Natural killer cell (primary cell): ENCODE measurements at regions not wholly inside any gene's neighbourhood (a gene's known extent, or its start where the extent isn't known, plus 50 kb on each side); places are given as distances from the start of the nearest gene placed in this dataset.

Experiments
- ATAC-seq, 3 donors: fragments of 150-1000 bp in 2 of 3; fragments of 200-7000 bp in 1 of 3; cut with Tn5 transposase; 1 replicate in 1 of 3; 2 replicates in 2 of 3; pipeline ENCODE4 v1.10.0; 2021; ENCODE audit warnings: mild to moderate bottlenecking in 2 of 3, moderate library complexity in 2 of 3
- DNase-seq, 2 donors: peaks; one replicate each; pipeline versions ENCODE4 v3.0.0 to v3.0.0-alpha.2; 2013 to 2021; ENCODE audit warnings: mixed read lengths in 1 of 2
- H3K27ac ChIP-seq: one replicate; pipeline ENCODE4 v1.5.1; 2013; ENCODE audit warnings: mild to moderate bottlenecking, low read length
- H3K27me3 ChIP-seq: one replicate; pipeline ENCODE4 v1.6.1; 2013; ENCODE audit warnings: low read length; ENCODE audit not compliant: control insufficient read depth, insufficient read depth
- H3K36me3 ChIP-seq: one replicate; pipeline ENCODE4 v1.6.1; 2013; ENCODE audit warnings: low read length; ENCODE audit not compliant: control insufficient read depth, insufficient read depth
- H3K4me1 ChIP-seq: one replicate; pipeline ENCODE4 v1.6.1; 2013; ENCODE audit warnings: low read length; ENCODE audit not compliant: control insufficient read depth, insufficient read depth
- H3K4me3 ChIP-seq: one replicate; pipeline ENCODE4 v1.5.1; 2013; ENCODE audit warnings: low read length
- H3K9me3 ChIP-seq: one replicate; pipeline ENCODE4 v1.6.1; 2013; ENCODE audit warnings: low read length; ENCODE audit not compliant: control insufficient read depth, insufficient read depth
- H3K27ac Mint-ChIP-seq, 2 donors: one replicate each; pipeline ENCODE4 v1.8.0; 2022; ENCODE audit warnings: mild to moderate bottlenecking in 2 of 2, mixed read lengths in 2 of 2, moderate library complexity in 1 of 2
- H3K27me3 Mint-ChIP-seq, 2 donors: one replicate each; pipeline ENCODE4 v1.8.0; 2022; ENCODE audit warnings: low read depth in 2 of 2, mixed read lengths in 2 of 2
- H3K36me3 Mint-ChIP-seq: one replicate; pipeline ENCODE4 v1.8.0; 2022; ENCODE audit warnings: mixed read lengths
- H3K4me1 Mint-ChIP-seq, 2 donors: one replicate each; pipeline ENCODE4 v1.8.0; 2022; ENCODE audit warnings: mixed read lengths in 2 of 2
- H3K4me3 Mint-ChIP-seq: one replicate; pipeline ENCODE4 v1.8.0; 2022; ENCODE audit warnings: mild to moderate bottlenecking, moderate library complexity, mixed read lengths
- H3K9me3 Mint-ChIP-seq, 2 donors: one replicate each; pipeline ENCODE4 v1.8.0; 2022; ENCODE audit warnings: mixed read lengths in 2 of 2
- CTCF ChIP-seq: fragments of 200-600 bp; IDR thresholded peaks from one replicate; pipeline ENCODE4 v1.8.0; 2022; ENCODE audit warnings: antibody characterized with exemption
- WGBS: methylation state at CpG from one replicate; pipeline ENCODE4 v1.1.7; 2013; ENCODE audit warnings: missing lambda C conversion rate; ENCODE audit not compliant: insufficient coverage; 5-methylcytosine and 5-hydroxymethylcytosine counted together
- intact Hi-C: fragments of 100-400 bp; cut with micrococcal nuclease; formaldehyde crosslinking; loops from one replicate; pipeline ENCODE4 v1.14.2; 2022

- H3K4me1 ChIP-seq, result peaks cover 5% of the 10 kb centered on the region
- H3K27ac Mint-ChIP-seq, result no peak overlapping the region
- peaks cover 8% of the 10 kb centered on the region for H3K27me3 ChIP-seq
- H3K27me3 Mint-ChIP-seq, result peaks cover 17 to 20% of the 10 kb centered on the region in 2 donors
- no peaks in the 10 kb centered on the region for H3K9me3 ChIP-seq
- 77% methylated on average over 6 of the region's 6 CpGs for WGBS
- no peak overlapping the region for H3K4me3 Mint-ChIP-seq
- no peak for TF ChIP-seq CTCF
- ATAC-seq (no peak), DNase-seq (no peak)
- peaks cover 5 to 23% of the 10 kb centered on the region in 2 donors for H3K4me1 Mint-ChIP-seq
- H3K4me3 ChIP-seq, result no peak overlapping the region
- no peaks in the 10 kb centered on the region for H3K36me3 ChIP-seq
- no peaks in the 10 kb centered on the region for H3K36me3 Mint-ChIP-seq
- H3K9me3 Mint-ChIP-seq, result no peaks in the 10 kb centered on the region
- intact Hi-C loops, result no loop called here
- H3K27ac ChIP-seq, result no peak overlapping the region
These were observed 142.2 kb downstream of the ENGASE start for GRCh38 chr17:79216826-79217225.

GRCh38 chr17:79216391-79216790, 141.8 kb downstream of the ENGASE start:
- DNase-seq, result no peak
- Histone ChIP-seq H3K4me1 (peaks cover 5% of the 10 kb centered on the region), H3K27me3 (peaks cover 8% of the 10 kb centered on the region), H3K9me3 (no peaks in the 10 kb centered on the region), H3K4me3 (no peak overlapping the region), H3K36me3 (no peaks in the 10 kb centered on the region), H3K27ac (no peak overlapping the region)
- H3K36me3 Mint-ChIP-seq, result no peaks in the 10 kb centered on the region
- peaks cover 17 to 20% of the 10 kb centered on the region in 2 donors for H3K27me3 Mint-ChIP-seq
- H3K9me3 Mint-ChIP-seq, result no peaks in the 10 kb centered on the region
- no peak overlapping the region for H3K4me3 Mint-ChIP-seq
- intact Hi-C loops, result no loop called here
- ATAC-seq, result no peak
- H3K4me1 Mint-ChIP-seq, result peaks cover 5 to 23% of the 10 kb centered on the region in 2 donors
- no peak overlapping the region for H3K27ac Mint-ChIP-seq
- WGBS, result 73% methylated on average over 6 of the region's 6 CpGs
- TF ChIP-seq CTCF, result no peak

GRCh38 chr17:79215631-79216030, 141.0 kb downstream of the ENGASE start:
- TF ChIP-seq CTCF, result no peak
- H3K4me1 ChIP-seq, result peaks cover 4% of the 10 kb centered on the region
- Mint-ChIP-seq H3K4me3 (no peak overlapping the region), H3K4me1 (peaks cover 4 to 21% of the 10 kb centered on the region in 2 donors), H3K27ac (no peak overlapping the region), H3K27me3 (peaks cover 16 to 17% of the 10 kb centered on the region in 2 donors), H3K36me3 (no peaks in the 10 kb centered on the region), H3K9me3 (no peaks in the 10 kb centered on the region)
- H3K4me3 ChIP-seq, result no peak overlapping the region
- ATAC-seq, result no peak
- H3K27me3 ChIP-seq, result peaks cover 5% of the 10 kb centered on the region
- H3K27ac ChIP-seq, result no peak overlapping the region
- no peaks in the 10 kb centered on the region for H3K36me3 ChIP-seq
- WGBS, result 86% methylated on average over 13 of the region's 13 CpGs
- no peaks in the 10 kb centered on the region for H3K9me3 ChIP-seq
- DNase-seq, result no peak
- intact Hi-C loops, result no loop called here

- Mint-ChIP-seq H3K4me1 (peaks cover 0 to 15% of the 10 kb centered on the region in 2 donors), H3K36me3 (no peaks in the 10 kb centered on the region), H3K9me3 (no peaks in the 10 kb centered on the region), H3K27me3 (peaks cover 10 to 11% of the 10 kb centered on the region in 2 donors), H3K4me3 (no peak overlapping the region), H3K27ac (no peak overlapping the region)
- no peak for TF ChIP-seq CTCF
- ATAC-seq (no peak), DNase-seq (no peak)
- no peak overlapping the region for H3K4me3 ChIP-seq
- H3K36me3 ChIP-seq, result no peaks in the 10 kb centered on the region
- intact Hi-C loops, result no loop called here
- 43% methylated on average over 20 of the region's 20 CpGs for WGBS
- H3K27ac ChIP-seq, result no peak overlapping the region
- H3K9me3 ChIP-seq, result no peaks in the 10 kb centered on the region
- H3K27me3 ChIP-seq, result no peaks in the 10 kb centered on the region
- no peaks in the 10 kb centered on the region for H3K4me1 ChIP-seq
These were observed 140.4 kb downstream of the ENGASE start for GRCh38 chr17:79214940-79215604.
